ENCODE measurements at regions not wholly inside any gene's neighbourhood (a gene's known extent, or its start where the extent isn't known, plus 50 kb on each side); places are given as distances from the start of the nearest gene placed in this dataset.
A peak's percentile ranks its signal among the peaks of the same experiment; 100 is the strongest.

DNA sequence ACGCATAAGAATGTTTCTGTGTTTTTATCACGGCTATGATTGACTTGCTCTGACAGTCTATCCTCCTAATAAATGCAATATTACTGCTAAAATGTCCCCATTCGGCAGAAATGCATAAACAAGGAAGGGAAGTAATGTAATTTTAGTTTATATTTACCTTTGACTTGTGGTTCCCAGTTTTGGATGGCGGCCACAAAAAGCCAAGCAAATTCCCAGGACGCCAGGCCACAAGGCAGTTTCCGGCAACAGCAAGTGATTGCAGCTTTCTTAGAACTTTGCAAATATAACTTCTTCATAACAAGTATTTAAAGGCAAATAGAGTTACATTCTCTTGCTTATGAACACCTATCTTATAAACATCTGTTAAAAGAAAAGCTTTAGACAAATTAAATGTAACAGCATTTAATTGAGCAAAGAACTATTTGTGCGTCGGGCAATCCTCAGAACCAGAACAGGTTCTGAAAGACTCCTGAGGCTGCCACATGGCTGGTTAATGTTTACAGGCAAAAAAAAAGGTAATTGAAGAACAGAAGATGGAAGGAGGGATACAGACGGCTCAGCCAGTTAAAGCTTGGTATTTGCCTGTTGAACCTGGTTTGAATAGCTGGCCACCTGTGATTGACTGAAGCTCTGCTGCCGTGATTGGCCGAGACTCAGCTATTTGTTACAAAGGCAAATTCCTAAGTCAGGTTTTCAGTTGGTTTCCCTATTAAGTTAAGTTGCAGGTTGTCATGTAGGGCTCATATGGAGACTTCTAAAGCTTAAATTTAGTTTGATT is 80.8 kb downstream of the C21orf91 start:
- H3K4me1 ChIP-seq (ENCODE audit: control insufficient read depth in 1 of 2, insufficient read depth in 1 of 2, low read depth in 1 of 2, low read length in 1 of 2) = no peaks in the 10 kb centered on the region
- no peaks in the 10 kb centered on the region for H3K27me3 ChIP-seq
- TF ChIP-seq, protein P1, sequence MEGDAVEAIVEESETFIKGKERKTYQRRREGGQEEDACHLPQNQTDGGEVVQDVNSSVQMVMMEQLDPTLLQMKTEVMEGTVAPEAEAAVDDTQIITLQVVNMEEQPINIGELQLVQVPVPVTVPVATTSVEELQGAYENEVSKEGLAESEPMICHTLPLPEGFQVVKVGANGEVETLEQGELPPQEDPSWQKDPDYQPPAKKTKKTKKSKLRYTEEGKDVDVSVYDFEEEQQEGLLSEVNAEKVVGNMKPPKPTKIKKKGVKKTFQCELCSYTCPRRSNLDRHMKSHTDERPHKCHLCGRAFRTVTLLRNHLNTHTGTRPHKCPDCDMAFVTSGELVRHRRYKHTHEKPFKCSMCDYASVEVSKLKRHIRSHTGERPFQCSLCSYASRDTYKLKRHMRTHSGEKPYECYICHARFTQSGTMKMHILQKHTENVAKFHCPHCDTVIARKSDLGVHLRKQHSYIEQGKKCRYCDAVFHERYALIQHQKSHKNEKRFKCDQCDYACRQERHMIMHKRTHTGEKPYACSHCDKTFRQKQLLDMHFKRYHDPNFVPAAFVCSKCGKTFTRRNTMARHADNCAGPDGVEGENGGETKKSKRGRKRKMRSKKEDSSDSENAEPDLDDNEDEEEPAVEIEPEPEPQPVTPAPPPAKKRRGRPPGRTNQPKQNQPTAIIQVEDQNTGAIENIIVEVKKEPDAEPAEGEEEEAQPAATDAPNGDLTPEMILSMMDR (IDR thresholded peaks at IDR 0.05) = no peak
- no peak overlapping the region for H3K4me3 ChIP-seq (ENCODE audit: low read depth in 1 of 2, low read length in 1 of 2)
- no peaks in the 10 kb centered on the region for H3K9me3 ChIP-seq
- no peaks in the 10 kb centered on the region for H3K36me3 ChIP-seq
- no peak overlapping the region for H3K27ac ChIP-seq

GRCh38 chr21:17736072-17736471 is 83.1 kb downstream of the C21orf91 start:
- H3K27me3 ChIP-seq = no peaks in the 10 kb centered on the region
- H3K4me1 ChIP-seq (ENCODE audit: control insufficient read depth in 1 of 2, insufficient read depth in 1 of 2, low read depth in 1 of 2, low read length in 1 of 2) = peaks cover 3% of the 10 kb centered on the region in 2 experiments
- H3K27ac ChIP-seq = no peak overlapping the region
- no peak overlapping the region for H3K4me3 ChIP-seq (ENCODE audit: low read depth in 1 of 2, low read length in 1 of 2)
- TF ChIP-seq, protein P1 (IDR thresholded peaks at IDR 0.05) = no peak
- no peaks in the 10 kb centered on the region for H3K36me3 ChIP-seq
- no peaks in the 10 kb centered on the region for H3K9me3 ChIP-seq

DNA sequence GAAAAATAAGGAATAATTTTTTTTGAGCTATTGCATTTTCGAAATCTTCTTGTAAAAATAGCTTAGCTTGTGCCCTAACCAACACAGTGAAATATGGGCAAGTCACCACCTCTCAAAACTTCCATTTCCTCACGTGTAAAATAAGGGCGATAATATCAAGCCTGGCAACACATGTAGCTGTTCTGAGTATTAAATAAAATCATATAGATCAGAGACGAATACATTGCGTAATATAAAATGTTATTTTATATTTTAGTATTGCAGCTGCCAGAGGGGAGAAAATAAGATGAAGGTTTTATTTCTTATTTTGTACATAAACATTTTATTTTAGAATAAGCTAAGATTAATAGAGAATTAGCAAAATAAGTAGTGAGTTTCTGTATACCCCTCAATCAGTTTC is 85.9 kb downstream of the C21orf91 start:
- no peak overlapping the region for H3K27ac ChIP-seq
- TF ChIP-seq, protein P1 (IDR thresholded peaks at IDR 0.05) = no peak

DNA sequence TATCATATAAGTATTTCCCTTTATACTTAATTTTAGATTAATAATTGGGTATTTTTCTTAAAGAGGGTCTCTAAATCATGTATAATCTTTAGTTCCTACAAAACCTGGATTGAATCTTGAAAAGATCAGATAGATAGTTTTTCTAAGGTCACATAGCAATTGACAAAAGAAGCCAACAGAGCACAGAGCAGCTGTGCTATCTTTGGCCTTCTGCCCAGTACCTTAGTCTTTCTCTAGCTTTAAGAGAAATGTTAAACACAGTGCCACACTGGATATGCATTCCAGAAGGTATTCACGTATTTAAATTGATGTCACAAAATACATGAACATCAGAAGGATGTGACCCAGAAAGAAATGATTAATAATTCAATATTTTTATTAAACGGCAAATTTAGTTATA is 86.8 kb downstream of the C21orf91 start:
- TF ChIP-seq, protein P1 (IDR thresholded peaks at IDR 0.05) = no peak
- no peaks in the 10 kb centered on the region for H3K27me3 ChIP-seq
- H3K4me3 ChIP-seq (ENCODE audit: low read depth in 1 of 2, low read length in 1 of 2) = no peak overlapping the region
- no peak overlapping the region for H3K27ac ChIP-seq
- peaks cover 11% of the 10 kb centered on the region in 2 experiments for H3K4me1 ChIP-seq (ENCODE audit: control insufficient read depth in 1 of 2, insufficient read depth in 1 of 2, low read depth in 1 of 2, low read length in 1 of 2)
- no peaks in the 10 kb centered on the region for H3K36me3 ChIP-seq
- H3K9me3 ChIP-seq = no peaks in the 10 kb centered on the region

More for the DNA sequence above, 85.9 kb downstream of the C21orf91 start:
- H3K9me3 ChIP-seq = no peaks in the 10 kb centered on the region
- no peaks in the 10 kb centered on the region for H3K36me3 ChIP-seq
- H3K27me3 ChIP-seq = no peaks in the 10 kb centered on the region
- peaks cover 11% of the 10 kb centered on the region in 2 experiments for H3K4me1 ChIP-seq (ENCODE audit: control insufficient read depth in 1 of 2, insufficient read depth in 1 of 2, low read depth in 1 of 2, low read length in 1 of 2)
- no peak overlapping the region for H3K4me3 ChIP-seq (ENCODE audit: low read depth in 1 of 2, low read length in 1 of 2)

DNA sequence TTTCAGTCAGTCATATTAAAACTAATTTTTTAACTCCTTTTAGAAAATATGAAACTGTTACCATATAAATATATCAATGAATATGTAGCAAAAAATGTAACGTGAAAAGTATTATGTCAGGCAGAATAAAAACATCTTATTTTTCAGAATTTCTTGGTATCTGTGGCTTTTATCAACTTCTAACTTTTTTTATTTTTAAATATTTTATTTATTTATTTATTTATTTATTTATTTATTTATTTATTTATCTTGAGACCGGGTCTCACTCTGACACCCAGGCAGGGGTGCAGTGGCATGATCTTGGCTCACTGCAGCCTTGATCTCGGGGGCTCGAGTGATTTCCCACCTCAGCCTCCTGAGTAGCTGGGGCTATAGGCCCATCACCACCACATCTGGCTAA is 87.6 kb downstream of the C21orf91 start:
- H3K27ac ChIP-seq = peak overlapping the region; percentile 81
- H3K4me3 ChIP-seq (ENCODE audit: low read depth in 1 of 2, low read length in 1 of 2) = no peak overlapping the region
- no peaks in the 10 kb centered on the region for H3K27me3 ChIP-seq
- TF ChIP-seq, protein P1 (IDR thresholded peaks at IDR 0.05) = no peak
- no peaks in the 10 kb centered on the region for H3K36me3 ChIP-seq
- no peaks in the 10 kb centered on the region for H3K9me3 ChIP-seq
- peaks cover 11% of the 10 kb centered on the region in 2 experiments for H3K4me1 ChIP-seq (ENCODE audit: control insufficient read depth in 1 of 2, insufficient read depth in 1 of 2, low read depth in 1 of 2, low read length in 1 of 2)

Measured in neutrophil (primary cell).